ENCODE measurements at regions not wholly inside any gene's neighbourhood (a gene's known extent, or its start where the extent isn't known, plus 50 kb on each side); places are given as distances from the start of the nearest gene placed in this dataset.

GRCh38 chr1:187871177-187871845 is 1042.6 kb downstream of the PLA2G4A start:
- no peak for DNase-seq (ENCODE audit: low read depth in 1 of 2, low spot score in 1 of 2)

GRCh38 chr1:187872550-187872949 is 1043.8 kb downstream of the PLA2G4A start:
- DNase-seq (ENCODE audit: low read depth in 1 of 2, low spot score in 1 of 2): no peak

- DNase-seq (ENCODE audit: low read depth in 1 of 2, low spot score in 1 of 2): no peak
Observed at GRCh38 chr1:187873126-187873525, 1044.4 kb downstream of the PLA2G4A start.

GRCh38 chr1:187876775-187877174 is 1048.0 kb downstream of the PLA2G4A start:
- no peak for DNase-seq (ENCODE audit: low read depth in 1 of 2, low spot score in 1 of 2)

- no peak for DNase-seq (ENCODE audit: low read depth in 1 of 2, low spot score in 1 of 2)
Observed at GRCh38 chr1:187877220-187877619, 1048.5 kb downstream of the PLA2G4A start.

- DNase-seq (ENCODE audit: low read depth in 1 of 2, low spot score in 1 of 2): no peak
Observed at GRCh38 chr1:187878883-187879282, 1050.1 kb downstream of the PLA2G4A start.

GRCh38 chr1:187883356-187883755 is 1054.6 kb downstream of the PLA2G4A start:
- no peak for DNase-seq (ENCODE audit: low read depth in 1 of 2, low spot score in 1 of 2)

GRCh38 chr1:187891993-187892682 is 1063.4 kb downstream of the PLA2G4A start:
- DNase-seq (ENCODE audit: low read depth in 1 of 2, low spot score in 1 of 2): no peak

GRCh38 chr1:187892683-187893039 is 1063.9 kb downstream of the PLA2G4A start:
- no peak for DNase-seq (ENCODE audit: low read depth in 1 of 2, low spot score in 1 of 2)

GRCh38 chr1:187893471-187893870 is 1064.7 kb downstream of the PLA2G4A start:
- DNase-seq (ENCODE audit: low read depth in 1 of 2, low spot score in 1 of 2): no peak

- DNase-seq (ENCODE audit: low read depth in 1 of 2, low spot score in 1 of 2): no peak
Observed at GRCh38 chr1:187894349-187894748, 1065.6 kb downstream of the PLA2G4A start.

- DNase-seq (ENCODE audit: low read depth in 1 of 2, low spot score in 1 of 2): no peak
Observed at GRCh38 chr1:187903223-187903622, 1074.5 kb downstream of the PLA2G4A start.

- no peak for DNase-seq (ENCODE audit: low read depth in 1 of 2, low spot score in 1 of 2)
Observed at GRCh38 chr1:187909382-187909781, 1080.6 kb downstream of the PLA2G4A start.

- no peak for DNase-seq (ENCODE audit: low read depth in 1 of 2, low spot score in 1 of 2)
Observed at GRCh38 chr1:187911820-187912219, 1083.1 kb downstream of the PLA2G4A start.

GRCh38 chr1:187920976-187921375 is 1092.2 kb downstream of the PLA2G4A start:
- no peak for DNase-seq (ENCODE audit: low read depth in 1 of 2, low spot score in 1 of 2)

GRCh38 chr1:187921426-187921825 is 1092.7 kb downstream of the PLA2G4A start:
- DNase-seq (ENCODE audit: low read depth in 1 of 2, low spot score in 1 of 2): no peak

GRCh38 chr1:187922255-187922654 is 1093.5 kb downstream of the PLA2G4A start:
- DNase-seq (ENCODE audit: low read depth in 1 of 2, low spot score in 1 of 2): no peak

- no peak for DNase-seq (ENCODE audit: low read depth in 1 of 2, low spot score in 1 of 2)
Observed at GRCh38 chr1:187924252-187924651, 1095.5 kb downstream of the PLA2G4A start.

GRCh38 chr1:187928288-187928687 is 1099.5 kb downstream of the PLA2G4A start:
- no peak for DNase-seq (ENCODE audit: low read depth in 1 of 2, low spot score in 1 of 2)

- no peak for DNase-seq (ENCODE audit: low read depth in 1 of 2, low spot score in 1 of 2)
Observed at GRCh38 chr1:187928696-187929095, 1099.9 kb downstream of the PLA2G4A start.

- no peak for DNase-seq (ENCODE audit: low read depth in 1 of 2, low spot score in 1 of 2)
Observed at GRCh38 chr1:187931776-187932175, 1103.0 kb downstream of the PLA2G4A start.

GRCh38 chr1:187933562-187934419 is 1105.0 kb downstream of the PLA2G4A start:
- no peak for DNase-seq (ENCODE audit: low read depth in 1 of 2, low spot score in 1 of 2)

All from activated CD4-positive, alpha-beta T cell treated with anti-CD3 and anti-CD28 coated beads, Interleukin-2, amount 50 U/mL, for 24 hours (primary cell).